Panc1 (cell line): ENCODE measurements at regions not wholly inside any gene's neighbourhood (a gene's known extent, or its start where the extent isn't known, plus 50 kb on each side); places are given as distances from the start of the nearest gene placed in this dataset.

ENCODE experiments used
- ATAC-seq: fragments of 200-7000 bp; cut with Tn5 transposase; 2 replicates; pipeline ENCODE4 v1.9.1; 2020; ENCODE audit warnings: mild to moderate bottlenecking, moderate library complexity
- BruUV-seq: library from RNA; stranded (reverse); fragments of 400-500 nt; replicated peaks from 2 replicates; lab custom pipeline; 2021; lab: Mats Ljungman, UMichigan
- CTCF ChIA-PET: fragments of 300-600 bp; sonication (Branson Sonifier 250); formaldehyde crosslinking; loops from one replicate; lab custom pipeline; 2022; ENCODE audit warnings: antibody characterized with exemption; lab: Charles Lee
- POLR2A ChIA-PET: fragments of 300-600 bp; sonication (Branson Sonifier 250); formaldehyde crosslinking; loops from one replicate; lab custom pipeline; 2022; ENCODE audit warnings: antibody characterized with exemption; lab: Charles Lee
- DNase-seq: peaks from one replicate; pipeline ENCODE4 v3.0.0-alpha.2; 2010; ENCODE audit warnings: low read depth, low spot score
- H3K27ac ChIP-seq: 2 replicates; pipeline ENCODE4 v1.5.1; 2011; ENCODE audit warnings: mild to moderate bottlenecking, low read length, inconsistent platforms
- H3K27me3 ChIP-seq: fragments of 200-500 bp; sonication (Bioruptor generic); 2 replicates; pipeline ENCODE4 v1.6.0; 2014; ENCODE audit warnings: low read length, inconsistent platforms; ENCODE audit not compliant: control insufficient read depth, insufficient read depth
- H3K36me3 ChIP-seq: fragments of 200-500 bp; sonication (Bioruptor generic); 2 replicates; pipeline ENCODE4 v1.5.1; 2014; ENCODE audit warnings: inconsistent platforms, mild to moderate bottlenecking, low read length, moderate library complexity; ENCODE audit not compliant: control insufficient read depth, insufficient read depth
- H3K4me1 ChIP-seq: 2 replicates; pipeline ENCODE4 v1.5.1; 2011; ENCODE audit warnings: inconsistent platforms, mild to moderate bottlenecking, low read length, moderate library complexity; ENCODE audit not compliant: control insufficient read depth, insufficient read depth
- H3K4me3 ChIP-seq, 2 experiments: 2 replicates each; pipeline ENCODE4 v1.5.1; 2011 to 2012; ENCODE audit warnings: low read depth in 2 of 2, low read length in 2 of 2, mild to moderate bottlenecking in 2 of 2, inconsistent platforms in 1 of 2, moderate library complexity in 1 of 2
- H3K9me3 ChIP-seq: fragments of 200-500 bp; sonication (Bioruptor generic); 2 replicates; pipeline ENCODE4 v1.5.1; 2014; ENCODE audit warnings: low read depth, mild to moderate bottlenecking, inconsistent platforms, low read length, moderate library complexity; ENCODE audit not compliant: control insufficient read depth, insufficient read depth
- POLR2AphosphoS5 ChIP-seq: IDR thresholded peaks from 2 replicates; pipeline ENCODE4 v1.6.1; 2012; ENCODE audit warnings: mild to moderate bottlenecking, low read depth, low read length, moderate library complexity
- SIN3A ChIP-seq: IDR thresholded peaks from 2 replicates; pipeline ENCODE4 v1.6.1; 2012; ENCODE audit warnings: low read depth, mild to moderate bottlenecking, low read length, moderate library complexity, borderline replicate concordance; ENCODE audit not compliant: insufficient read depth
- TCF7L2 ChIP-seq: IDR thresholded peaks from 2 replicates; pipeline ENCODE4 v1.6.1; 2011; ENCODE audit warnings: mild to moderate bottlenecking, low read depth, low read length, inconsistent platforms
- in situ Hi-C: cut with HindIII; loops from 2 replicates; pipeline ENCODE4 v1.10.0; 2016; ENCODE audit warnings: low sequenced_read_pairs, low pct_unique_long_range_greater_than_20kb
- intact Hi-C: fragments of 100-400 bp; cut with micrococcal nuclease; formaldehyde crosslinking; loops from one replicate; pipeline ENCODE4 v1.10.0; 2022; ENCODE audit not compliant: unreplicated experiment
- TF ChIP-seq, protein P1 (sequence below), 2 experiments: IDR thresholded peaks; 2 replicates each; pipeline ENCODE4 v1.6.1; 2011 to 2012; ENCODE audit warnings: low read depth in 2 of 2, control low read depth in 1 of 2, low read length in 1 of 2, mild to moderate bottlenecking in 1 of 2, moderate library complexity in 1 of 2; ENCODE audit not compliant: insufficient read depth in 1 of 2
- TF ChIP-seq, protein P2 (sequence below): fragments of 450-650 bp; IDR thresholded peaks from 2 replicates; pipeline ENCODE4 v1.5.1; 2017; ENCODE audit warnings: mild to moderate bottlenecking

DNA sequence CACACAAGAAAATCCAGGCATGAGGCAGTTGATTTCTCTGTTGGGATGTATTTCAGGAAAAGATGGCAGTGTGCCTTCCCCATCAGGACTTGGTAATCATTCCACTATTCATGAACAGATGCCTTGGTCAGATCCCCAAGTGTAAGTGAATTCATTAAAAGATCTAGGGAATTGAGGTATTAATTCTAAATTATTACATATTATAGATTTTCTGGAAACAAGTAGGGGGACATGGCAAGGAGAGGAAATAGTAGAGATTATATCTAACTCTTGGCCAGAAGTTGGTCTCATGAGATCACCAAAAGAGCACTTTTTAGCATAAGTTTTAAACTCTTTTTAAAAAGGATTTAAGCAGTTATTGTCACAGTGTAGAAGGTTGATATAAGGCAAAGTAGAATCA lies 74.4 kb upstream of the MDFIC2 start:
- H3K36me3 ChIP-seq = no peaks in the 10 kb centered on the region
- intact Hi-C loops (no loop called here), in situ Hi-C loops (no loop called here)
- no peaks in the 10 kb centered on the region for H3K9me3 ChIP-seq
- ChIA-PET CTCF (no interaction called here), POLR2A (no interaction called here)
- no peak for ATAC-seq
- H3K27ac ChIP-seq = no peak overlapping the region
- no TSS peak for BruUV-seq
- no peaks in the 10 kb centered on the region for H3K4me1 ChIP-seq
- DNase-seq = no peak
- no peaks in the 10 kb centered on the region for H3K27me3 ChIP-seq
- TF ChIP-seq SIN3A (no peak), POLR2AphosphoS5 (no peak), TCF7L2 (no peak)
- TF ChIP-seq, protein P1, sequence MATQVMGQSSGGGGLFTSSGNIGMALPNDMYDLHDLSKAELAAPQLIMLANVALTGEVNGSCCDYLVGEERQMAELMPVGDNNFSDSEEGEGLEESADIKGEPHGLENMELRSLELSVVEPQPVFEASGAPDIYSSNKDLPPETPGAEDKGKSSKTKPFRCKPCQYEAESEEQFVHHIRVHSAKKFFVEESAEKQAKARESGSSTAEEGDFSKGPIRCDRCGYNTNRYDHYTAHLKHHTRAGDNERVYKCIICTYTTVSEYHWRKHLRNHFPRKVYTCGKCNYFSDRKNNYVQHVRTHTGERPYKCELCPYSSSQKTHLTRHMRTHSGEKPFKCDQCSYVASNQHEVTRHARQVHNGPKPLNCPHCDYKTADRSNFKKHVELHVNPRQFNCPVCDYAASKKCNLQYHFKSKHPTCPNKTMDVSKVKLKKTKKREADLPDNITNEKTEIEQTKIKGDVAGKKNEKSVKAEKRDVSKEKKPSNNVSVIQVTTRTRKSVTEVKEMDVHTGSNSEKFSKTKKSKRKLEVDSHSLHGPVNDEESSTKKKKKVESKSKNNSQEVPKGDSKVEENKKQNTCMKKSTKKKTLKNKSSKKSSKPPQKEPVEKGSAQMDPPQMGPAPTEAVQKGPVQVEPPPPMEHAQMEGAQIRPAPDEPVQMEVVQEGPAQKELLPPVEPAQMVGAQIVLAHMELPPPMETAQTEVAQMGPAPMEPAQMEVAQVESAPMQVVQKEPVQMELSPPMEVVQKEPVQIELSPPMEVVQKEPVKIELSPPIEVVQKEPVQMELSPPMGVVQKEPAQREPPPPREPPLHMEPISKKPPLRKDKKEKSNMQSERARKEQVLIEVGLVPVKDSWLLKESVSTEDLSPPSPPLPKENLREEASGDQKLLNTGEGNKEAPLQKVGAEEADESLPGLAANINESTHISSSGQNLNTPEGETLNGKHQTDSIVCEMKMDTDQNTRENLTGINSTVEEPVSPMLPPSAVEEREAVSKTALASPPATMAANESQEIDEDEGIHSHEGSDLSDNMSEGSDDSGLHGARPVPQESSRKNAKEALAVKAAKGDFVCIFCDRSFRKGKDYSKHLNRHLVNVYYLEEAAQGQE (IDR thresholded peaks at IDR 0.05; ENCODE audit: insufficient read depth in 1 of 2, low read depth in 2 of 2, low read length in 1 of 2) = no peak
- TF ChIP-seq, protein P2, sequence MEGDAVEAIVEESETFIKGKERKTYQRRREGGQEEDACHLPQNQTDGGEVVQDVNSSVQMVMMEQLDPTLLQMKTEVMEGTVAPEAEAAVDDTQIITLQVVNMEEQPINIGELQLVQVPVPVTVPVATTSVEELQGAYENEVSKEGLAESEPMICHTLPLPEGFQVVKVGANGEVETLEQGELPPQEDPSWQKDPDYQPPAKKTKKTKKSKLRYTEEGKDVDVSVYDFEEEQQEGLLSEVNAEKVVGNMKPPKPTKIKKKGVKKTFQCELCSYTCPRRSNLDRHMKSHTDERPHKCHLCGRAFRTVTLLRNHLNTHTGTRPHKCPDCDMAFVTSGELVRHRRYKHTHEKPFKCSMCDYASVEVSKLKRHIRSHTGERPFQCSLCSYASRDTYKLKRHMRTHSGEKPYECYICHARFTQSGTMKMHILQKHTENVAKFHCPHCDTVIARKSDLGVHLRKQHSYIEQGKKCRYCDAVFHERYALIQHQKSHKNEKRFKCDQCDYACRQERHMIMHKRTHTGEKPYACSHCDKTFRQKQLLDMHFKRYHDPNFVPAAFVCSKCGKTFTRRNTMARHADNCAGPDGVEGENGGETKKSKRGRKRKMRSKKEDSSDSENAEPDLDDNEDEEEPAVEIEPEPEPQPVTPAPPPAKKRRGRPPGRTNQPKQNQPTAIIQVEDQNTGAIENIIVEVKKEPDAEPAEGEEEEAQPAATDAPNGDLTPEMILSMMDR = no peak
- H3K4me3 ChIP-seq = no peak overlapping the region

DNA sequence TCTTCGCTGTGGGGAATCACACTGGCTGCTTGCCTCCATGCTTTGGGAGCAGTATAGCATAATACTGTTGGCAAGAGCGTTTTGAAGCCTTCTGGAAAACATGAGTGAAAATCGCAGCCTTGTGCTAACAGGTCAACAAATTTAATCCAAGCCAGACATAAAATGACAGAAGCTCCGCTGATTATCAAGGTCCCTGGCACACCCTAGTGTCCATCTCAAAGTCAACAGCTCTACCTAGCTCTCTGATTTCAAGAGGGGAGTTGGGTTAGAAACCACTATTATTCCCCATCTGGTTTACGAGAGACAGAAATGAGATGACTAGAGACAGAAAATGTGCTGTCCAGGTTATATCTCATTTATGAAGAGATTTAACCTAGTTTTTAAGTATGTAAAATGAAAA lies 73.6 kb upstream of the MDFIC2 start:
- no peaks in the 10 kb centered on the region for H3K9me3 ChIP-seq
- BruUV-seq = no TSS peak
- H3K27me3 ChIP-seq = no peaks in the 10 kb centered on the region
- no peak overlapping the region for H3K4me3 ChIP-seq
- ATAC-seq = no peak
- no peak for DNase-seq
- no peak overlapping the region for H3K27ac ChIP-seq
- no peaks in the 10 kb centered on the region for H3K4me1 ChIP-seq
- ChIA-PET POLR2A (no interaction called here), CTCF (no interaction called here)
- in situ Hi-C loops = no loop called here
- TF ChIP-seq POLR2AphosphoS5 (no peak), SIN3A (no peak), TCF7L2 (no peak)
- TF ChIP-seq, protein P2 = no peak
- TF ChIP-seq, protein P1 (IDR thresholded peaks at IDR 0.05; ENCODE audit: insufficient read depth in 1 of 2, low read depth in 2 of 2, low read length in 1 of 2) = no peak
- no peaks in the 10 kb centered on the region for H3K36me3 ChIP-seq
- intact Hi-C loops = no loop called here
